Fibroblast of skin of abdomen (primary cell): ENCODE measurements at regions not wholly inside any gene's neighbourhood (a gene's known extent, or its start where the extent isn't known, plus 50 kb on each side); places are given as distances from the start of the nearest gene placed in this dataset.
A peak's percentile ranks its signal among the peaks of the same experiment; 100 is the strongest.
"Not testable (repeated sequence)": the region's sequence is repeated elsewhere in the genome, so short reads cannot be mapped to it uniquely, and the experiment has no call there.

ENCODE experiments used
- DNase-seq: peaks from one replicate; pipeline ENCODE4 v3.0.0-alpha.2; 2013

DNA sequence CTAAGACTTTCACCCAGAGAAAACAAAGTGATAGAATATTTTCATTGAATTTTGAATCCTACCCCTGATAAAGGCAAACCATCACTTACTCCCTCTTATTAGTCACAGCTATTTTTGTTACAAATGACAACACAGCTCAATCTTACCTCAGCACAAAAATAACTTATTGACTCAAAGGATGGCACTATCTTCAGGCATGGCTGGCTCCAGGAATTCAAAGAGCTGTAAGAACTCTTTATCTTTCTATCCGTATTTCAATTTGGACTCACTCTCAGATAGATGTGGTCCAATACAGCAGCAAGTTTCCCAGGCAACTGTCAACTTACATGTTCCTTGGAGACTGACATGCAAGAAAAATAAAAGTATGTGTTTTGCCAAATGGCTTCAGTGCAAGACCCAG, 709.4 kb upstream of the MDGA2 start:
- DNase-seq = no peak

DNA sequence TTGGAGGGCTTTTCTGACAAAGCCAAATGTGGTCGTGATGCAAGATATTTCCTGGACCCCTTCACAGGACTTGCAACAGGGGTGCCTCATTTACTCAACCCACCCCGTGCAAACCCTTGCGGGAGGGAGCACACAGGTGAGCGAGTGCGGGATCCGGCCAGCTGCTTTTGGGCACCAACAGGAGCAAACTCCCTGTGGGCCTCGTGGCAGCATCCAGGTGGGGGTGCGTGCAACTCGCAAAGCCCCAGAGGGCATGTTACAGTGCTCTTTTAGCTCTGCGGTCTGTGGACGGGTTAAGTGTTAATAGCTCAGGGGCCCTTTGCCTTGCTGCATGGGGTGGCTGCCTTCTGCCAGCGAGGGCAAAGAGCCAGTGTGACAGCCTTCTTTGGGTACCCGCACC, 707.6 kb upstream of the MDGA2 start:
- no peak for DNase-seq

DNA sequence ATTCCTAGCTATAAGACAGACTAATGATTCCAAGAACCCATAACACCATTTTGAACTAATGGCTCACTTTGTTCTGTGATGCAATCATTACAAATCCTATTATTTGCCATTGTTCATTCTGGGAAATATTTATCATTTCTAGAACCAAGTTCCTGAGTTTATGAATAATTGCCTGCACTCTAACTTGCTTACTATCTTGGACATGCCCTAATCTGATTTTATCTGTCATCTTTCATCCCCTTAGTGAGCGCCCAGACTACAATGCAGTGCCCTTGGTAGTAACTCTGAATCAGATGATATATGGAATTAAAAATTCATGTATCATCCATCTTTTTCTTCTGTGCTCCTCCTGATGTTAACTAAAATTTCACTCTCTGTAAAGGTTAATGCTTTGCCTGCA, 703.1 kb upstream of the MDGA2 start:
- no peak for DNase-seq

DNA sequence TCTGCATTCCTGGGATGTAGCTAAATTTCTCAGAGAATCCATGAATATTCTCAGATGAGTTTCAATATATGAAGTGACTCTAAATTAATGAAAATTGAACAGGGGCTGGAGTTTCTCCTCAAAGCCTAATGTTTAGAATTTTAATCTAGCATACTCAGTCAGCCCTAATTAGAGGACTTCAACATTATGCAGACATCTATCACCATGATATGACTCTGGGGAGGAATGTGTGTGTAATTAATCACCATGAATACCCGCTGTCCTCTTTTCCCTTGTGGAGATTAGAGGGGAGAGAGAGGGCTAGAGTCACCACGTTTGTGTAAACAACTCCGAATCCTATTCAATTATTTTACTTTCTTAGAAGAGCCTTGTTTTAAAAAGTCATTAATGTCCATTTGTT, 698.6 kb upstream of the MDGA2 start:
- DNase-seq = no peak

DNA sequence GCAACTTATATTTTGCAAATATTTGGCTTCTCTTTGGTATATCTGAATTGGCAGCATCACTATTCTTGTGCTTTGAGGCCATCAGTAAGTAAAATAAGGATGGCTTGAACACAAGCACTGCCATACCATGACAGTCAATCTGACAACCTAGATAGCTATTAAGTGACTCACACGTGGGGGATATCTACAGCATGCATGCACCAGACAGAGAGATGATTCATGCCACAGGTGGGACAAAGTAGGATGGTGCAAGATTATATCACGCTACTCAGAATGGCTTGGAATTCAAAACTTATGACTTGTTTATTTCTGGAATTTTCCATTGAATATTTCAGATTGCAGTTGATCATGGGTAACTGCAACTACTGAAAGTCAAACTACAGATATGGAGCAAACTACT, 675.6 kb upstream of the MDGA2 start:
- peak; percentile 0 for DNase-seq

DNA sequence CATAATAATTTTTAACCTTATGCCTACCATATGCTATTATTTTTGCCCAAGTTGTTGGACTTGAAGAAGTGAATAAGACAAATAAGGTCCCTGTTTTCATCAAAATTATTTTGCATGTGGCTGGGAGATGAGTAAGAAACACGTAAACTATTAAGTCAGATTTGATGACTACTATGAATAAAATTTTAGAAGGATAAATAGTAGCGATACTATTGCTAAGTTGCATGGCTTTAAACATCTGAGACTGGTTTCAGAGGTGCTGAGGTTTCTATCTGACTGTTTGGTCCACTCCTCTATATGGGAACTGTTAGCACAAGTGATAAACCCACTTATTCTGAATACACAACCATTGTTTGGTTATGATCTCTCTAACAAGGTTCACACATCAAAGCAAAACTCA, 674.3 kb upstream of the MDGA2 start:
- no peak for DNase-seq

DNA sequence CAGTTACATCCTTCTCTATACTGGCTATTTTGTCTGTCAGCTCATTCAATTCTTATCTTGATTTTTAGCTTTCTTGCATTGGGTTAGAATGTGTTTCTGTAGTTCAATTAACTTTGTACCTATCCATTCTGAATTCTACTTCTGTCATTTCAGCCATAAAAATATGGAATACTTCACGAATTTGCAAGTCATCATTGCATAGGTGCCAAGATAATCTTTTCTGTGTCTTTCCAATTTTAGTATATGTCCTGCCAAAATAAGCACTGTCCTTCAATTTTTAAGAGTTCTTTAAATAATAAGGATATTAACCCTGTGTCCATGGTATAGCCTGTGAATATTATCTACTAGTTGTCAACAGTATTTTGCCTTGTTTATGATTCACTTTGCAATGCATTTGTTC, 665.7 kb upstream of the MDGA2 start:
- no peak for DNase-seq

DNA sequence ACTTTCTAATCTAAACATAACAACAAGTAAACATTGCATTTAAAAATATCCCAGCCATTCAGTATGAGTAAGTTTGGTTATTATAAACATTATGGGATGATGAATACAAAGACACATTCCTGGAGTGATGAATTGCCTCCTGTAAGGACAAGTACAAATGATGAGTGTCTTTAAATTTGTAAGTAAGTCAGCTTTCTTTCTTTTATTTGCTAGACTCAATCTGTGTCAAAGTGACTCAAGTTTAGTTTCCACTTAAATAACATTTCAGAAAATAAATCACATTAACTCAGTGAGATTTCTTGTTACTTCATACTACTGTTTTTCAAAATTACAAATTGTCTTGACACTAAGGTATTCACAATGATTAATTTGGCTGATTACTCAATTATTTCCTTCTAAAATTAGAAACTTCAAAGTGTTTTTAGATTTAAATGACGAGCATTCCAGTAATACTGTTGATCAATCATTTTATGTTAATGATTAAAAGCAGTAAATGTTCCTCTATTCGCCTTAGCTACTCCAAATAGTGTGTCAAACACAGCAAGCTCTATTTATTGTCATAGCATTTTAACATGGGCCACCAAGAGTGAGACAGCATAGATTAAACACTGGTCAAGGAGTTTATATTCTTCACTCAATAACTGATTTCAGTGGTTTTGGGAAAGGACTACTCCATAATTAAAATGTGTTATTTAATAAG, 658.0 kb upstream of the MDGA2 start:
- no peak for DNase-seq

DNA sequence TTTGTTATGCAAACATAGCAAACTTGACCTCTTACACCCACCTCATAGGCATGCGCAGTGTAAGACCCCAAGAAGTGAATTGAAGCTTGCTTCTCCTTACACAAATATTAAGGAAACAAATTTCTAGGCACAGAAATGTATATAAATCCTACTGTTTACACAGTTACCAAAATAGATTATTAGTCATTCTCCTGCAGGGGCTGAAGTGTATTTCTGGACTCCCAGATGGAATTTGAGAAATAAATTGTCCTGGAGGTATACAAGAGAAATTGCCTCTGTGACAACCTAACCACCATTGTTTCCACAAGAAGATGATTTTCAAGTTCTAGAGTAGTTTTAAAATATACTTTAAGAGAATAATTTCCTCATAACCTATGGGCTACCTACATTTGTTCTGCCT, 656.0 kb upstream of the MDGA2 start:
- DNase-seq = no peak

DNA sequence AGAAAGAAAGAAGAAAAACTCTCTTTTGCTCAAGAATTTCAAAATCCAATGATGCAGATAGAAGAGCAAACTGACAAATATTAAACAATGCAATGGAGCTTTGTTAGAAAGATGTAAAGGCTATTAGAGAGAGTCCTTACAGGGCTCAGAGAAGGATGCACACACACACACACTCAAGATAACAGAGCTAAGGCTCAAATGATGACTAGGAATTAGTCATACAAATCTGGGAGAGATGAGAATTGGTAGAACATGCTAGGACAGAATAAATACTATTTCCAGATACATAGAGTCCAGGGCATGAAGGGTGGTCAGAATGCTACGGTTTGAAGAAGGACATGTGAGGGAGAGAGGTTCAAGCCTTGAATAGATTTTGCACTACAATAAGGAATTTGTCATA, 650.1 kb upstream of the MDGA2 start:
- no peak for DNase-seq

DNA sequence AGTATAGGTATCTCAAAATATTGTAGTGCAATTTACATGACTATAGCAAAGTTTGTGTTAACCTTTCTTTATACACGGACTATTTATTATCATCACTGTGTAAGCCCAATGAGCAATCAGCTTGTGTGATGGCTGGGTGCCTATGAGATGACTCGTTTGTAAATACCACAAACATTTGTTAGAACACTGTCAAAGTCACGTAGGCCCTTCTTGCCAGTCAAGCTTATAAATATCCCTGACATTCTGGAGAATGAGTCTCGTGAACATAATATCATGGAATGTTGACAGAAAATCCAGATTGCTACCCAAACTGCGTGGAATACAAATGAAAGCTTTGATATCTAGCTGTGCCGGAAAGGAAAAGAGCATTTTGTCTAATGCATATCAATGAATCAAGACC, 648.3 kb upstream of the MDGA2 start:
- DNase-seq = peak; percentile 0

DNA sequence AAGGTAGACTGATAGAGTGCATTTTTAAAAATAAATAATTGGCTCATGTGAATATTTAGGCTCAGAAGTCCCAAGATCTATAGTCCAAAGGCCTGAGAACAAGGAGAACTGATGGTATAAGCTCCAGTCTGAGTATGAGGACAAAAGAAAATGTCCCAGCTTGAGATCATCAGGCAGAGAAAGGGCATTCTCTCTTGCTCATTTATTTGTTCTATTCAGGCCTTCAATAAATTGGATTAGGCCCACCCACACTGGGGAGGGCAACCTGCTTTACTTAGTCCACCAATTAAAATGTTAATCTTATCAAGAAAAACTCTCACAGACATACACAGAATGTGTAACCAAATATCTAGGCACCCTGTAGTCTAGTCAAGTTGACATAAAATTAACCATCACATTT, 644.4 kb upstream of the MDGA2 start:
- DNase-seq = no peak

DNA sequence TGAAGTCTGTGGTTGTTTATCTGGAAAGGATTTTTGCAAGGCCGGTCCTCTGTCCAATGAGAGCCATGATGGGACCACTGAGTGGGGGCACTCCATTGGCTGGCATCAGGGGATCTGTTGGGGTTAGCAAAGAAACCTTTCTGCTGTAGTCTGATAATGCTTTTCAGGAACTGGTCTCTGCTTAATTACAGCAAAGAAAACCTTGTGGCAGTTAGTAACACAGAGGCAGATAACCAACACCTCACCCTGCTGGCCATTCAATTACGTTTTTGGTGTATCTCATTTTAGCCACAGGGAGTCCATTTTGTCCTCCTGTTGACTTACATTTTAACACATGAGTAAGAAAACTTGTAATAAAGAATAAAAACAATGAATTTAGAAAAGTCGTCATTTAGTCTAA, 629.3 kb upstream of the MDGA2 start:
- DNase-seq = no peak

DNA sequence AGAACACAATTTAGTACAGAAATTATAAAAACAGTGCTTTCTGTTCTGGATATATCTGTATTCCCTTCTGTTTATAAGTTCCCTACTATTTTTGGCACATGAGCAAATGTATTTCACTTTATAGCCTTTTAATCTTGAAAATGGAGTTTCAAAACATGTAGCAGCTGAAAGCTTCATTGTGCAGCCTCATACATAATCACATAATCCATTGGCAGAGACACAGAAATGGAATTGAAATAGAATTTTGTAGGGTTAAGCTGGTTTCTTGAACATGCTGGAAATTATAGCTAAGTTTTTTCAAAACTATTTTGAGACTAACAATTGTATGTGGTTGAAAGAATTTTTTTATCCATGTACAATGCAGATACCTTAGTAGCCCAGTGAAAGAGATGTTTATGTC, 614.3 kb upstream of the MDGA2 start:
- no peak for DNase-seq

DNA sequence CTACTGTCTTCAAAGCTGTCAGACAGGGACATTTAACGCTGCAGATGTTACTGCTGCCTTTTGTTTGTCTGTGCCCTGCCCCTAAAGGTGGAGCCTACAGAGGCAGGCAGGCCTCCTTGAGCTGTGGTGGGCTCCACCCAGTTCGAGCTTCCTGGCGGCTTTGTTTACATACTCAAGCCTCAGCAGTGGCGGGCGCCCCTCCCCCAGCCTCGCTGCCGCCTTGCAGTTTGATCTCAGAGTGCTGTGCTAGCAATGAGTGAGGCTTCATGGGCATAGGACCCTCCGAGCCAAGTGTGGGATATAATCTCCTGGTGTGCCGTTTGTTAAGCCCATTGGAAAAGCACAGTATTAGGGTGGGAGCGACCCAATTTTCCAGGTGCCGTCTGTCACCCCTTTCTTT, 609.8 kb upstream of the MDGA2 start:
- DNase-seq = not testable (repeated sequence)

DNA sequence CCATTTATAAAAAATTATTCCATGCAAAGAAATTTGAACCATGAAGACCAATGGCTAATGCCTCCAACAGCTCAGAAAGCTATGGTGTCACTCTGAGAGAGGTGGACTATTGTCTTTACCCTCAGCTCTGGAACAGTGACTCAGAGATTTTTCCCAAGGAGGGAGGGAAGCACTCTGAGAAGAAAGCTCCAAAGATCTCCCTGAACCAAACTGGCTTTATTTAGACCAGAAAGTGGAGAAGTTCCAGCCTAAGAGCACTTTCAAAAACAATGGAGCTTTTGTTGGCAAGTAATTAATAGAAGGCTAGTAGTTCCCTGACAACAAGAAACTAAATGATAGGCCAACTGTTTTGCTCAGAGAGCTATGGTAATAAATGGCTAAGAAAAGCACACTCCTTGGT, 599.9 kb upstream of the MDGA2 start:
- no peak for DNase-seq

DNA sequence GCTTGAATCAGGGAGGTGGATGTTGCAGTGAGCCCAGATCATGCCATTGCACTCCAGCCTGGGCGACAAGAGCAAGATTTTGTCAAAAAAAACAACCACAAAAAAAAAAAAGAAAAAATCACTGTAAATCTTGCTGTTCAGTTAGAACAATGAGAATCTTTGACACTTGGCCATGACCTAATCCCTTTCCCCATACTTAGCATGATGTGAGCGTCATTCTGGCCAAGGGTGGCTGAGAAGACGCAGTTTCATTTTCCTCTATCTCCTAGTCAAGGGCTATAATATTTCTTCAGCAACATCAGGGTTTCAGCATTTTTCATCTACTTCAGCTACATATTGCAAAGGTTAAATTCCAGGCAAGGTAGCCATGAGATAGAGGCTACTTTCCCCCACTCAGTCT, 599.4 kb upstream of the MDGA2 start:
- no peak for DNase-seq

DNA sequence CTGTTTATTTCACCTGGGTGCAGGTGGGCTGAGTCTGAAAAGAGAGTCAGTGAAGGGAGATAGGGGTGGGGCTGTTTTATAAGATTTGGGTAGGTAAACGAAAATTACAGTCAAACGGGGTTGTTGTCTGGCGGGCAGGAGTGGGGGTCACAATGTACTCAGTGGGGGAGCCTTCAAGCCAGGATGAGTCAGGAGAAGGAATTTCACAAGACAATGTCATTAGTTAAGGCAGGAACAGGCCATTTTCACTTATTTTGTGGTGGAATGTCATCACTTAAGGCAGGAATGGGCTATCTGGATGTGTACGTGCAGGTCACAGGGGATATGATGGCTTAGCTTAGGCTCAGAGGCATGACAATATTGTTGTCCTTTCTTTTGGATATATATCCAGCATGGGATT, 592.5 kb upstream of the MDGA2 start:
- DNase-seq = not testable (repeated sequence)

DNA sequence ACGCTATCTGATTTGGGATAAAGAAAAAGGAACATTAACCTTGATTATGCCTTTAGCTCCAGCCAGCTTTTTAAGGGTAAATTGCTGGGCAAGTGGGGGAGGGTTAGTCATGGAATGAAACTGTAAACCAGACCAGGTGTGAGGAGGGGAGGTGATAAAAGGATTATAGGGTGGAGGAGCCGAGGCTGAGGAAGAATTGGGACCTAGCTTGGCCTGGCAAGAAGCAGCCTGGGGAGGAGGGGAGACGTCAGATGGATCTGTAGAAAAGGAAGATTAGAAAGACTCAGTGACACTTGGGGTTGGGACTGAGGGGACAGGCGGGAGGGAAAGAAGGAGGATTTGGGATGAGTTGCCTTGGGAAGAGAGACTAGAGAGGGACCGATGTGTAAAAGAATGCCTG, 590.8 kb upstream of the MDGA2 start:
- not testable (repeated sequence) for DNase-seq

DNA sequence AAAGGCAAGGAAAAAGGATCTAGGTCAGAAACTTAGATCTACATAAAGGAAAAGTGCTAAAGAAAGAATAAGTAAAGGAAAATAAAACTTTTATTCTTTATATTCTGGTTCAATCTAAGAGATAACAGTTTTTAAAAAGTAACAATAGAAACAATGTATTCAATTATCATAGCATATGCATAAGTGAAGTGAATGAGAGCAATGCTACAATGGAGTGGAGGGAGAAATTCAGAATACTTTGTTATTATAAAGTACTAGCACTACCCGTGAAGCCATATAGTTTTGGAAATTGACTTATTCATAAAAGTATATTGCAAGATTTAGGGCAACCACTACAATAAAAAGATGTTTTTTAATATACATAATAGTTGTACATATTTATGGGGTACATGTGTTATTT, 586.0 kb upstream of the MDGA2 start:
- no peak for DNase-seq

DNA sequence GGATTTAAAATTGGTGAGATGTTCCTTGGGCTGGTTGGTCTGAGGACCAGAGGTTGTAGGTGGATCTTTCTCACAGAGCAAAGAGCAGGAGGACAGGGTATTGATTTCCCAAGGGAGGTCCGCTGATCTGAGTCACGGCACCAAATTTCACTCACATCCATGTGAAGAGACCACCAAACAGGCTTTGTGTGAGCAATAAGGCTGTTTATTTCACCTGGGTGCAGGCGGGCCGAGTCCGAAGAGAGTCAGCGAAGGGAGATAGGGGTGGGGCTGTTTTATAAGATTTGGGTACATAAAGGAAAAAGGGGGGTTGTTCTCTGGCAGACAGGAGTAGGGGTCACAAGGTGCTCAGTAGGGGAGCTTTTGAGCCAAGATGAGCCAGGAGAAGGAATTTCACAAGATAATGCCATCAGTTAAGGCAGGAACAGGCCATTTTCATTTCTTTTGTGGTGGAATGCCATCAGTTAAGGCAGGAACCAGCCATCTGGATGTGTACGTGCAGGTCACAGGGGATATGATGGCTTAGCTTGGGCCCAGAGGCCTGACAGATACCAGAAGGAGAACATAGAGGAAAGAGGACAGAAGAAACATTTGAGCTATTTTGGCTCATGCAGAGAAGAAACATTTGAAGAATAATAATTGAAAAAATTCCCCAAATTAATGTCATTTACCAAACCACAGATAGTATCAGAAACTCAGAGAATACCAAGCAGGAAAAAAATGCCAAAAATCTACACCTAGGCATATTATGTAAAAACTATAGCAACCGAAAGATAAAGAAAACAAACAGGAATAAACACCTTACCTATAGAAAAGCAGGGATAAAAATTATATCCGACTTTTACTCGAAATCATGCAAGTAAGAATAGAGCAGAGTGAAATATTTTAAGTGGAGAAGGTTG, 585.2 kb upstream of the MDGA2 start:
- not testable (repeated sequence) for DNase-seq

DNA sequence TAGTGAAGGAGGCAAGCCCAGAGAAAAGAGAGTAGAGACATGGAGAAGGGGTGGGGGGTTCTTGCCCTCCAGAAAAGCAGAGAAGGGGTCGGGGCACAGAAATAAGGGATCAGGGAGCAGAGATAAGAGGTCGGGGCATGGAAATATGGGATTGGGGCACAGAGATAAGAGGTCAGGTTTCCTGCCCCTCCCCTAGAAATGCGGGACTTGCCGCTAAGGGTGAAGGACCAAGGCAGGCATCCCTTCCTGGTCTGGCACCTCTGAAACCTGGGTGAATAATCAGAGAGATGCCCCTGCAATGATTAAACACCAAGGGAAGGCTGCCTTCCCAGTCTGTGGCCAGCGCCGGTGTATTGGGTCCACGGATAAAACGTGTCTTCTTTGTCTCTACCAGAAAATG, 584.5 kb upstream of the MDGA2 start:
- not testable (repeated sequence) for DNase-seq

DNA sequence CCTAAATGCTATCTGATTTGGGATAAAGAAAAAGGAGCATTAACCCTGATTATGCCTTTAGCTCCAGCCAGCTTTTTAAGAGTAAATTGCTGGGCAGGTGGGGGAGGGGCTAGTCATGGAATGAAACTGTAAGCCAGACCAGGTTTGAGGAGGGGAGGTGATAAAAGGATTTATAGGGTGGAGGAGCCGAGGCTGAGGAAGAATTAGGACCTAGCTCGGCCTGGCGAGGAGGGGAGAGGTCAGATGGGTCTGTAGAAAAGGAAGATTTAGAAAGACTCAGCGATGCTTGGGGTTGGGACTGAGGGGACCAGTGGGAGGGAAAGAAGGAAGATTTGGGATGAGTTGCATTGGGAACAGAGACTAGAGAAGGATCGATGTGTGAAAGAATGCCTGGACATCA, 583.8 kb upstream of the MDGA2 start:
- DNase-seq = not testable (repeated sequence)

DNA sequence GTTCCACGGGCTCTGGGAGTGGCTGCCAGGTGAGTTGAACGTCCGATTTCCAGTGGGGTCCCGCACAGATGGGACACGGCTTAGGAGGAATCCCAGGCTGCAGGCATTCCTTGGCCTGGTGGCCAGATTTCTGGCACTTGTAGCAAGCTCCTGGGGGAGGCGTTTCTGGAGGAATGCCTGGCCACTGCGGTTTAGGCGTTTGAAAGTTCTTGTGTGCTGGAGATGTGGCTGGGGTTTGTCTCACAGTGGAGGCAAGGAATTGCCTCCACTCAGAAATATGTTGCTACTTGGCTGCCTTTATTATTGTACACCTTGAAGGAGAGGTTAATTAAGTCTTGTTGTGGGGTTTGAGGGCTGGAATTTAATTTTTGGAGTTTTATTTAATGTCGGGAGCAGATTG, 583.3 kb upstream of the MDGA2 start:
- DNase-seq = not testable (repeated sequence)
